B cell (primary cell): ENCODE measurements at regions not wholly inside any gene's neighbourhood (a gene's known extent, or its start where the extent isn't known, plus 50 kb on each side); places are given as distances from the start of the nearest gene placed in this dataset.

Experiments
- CTCF ChIP-seq: fragments of 200-600 bp; IDR thresholded peaks from one replicate; pipeline ENCODE4 v1.8.0; 2022; ENCODE audit warnings: antibody characterized with exemption, mild to moderate bottlenecking
- EZH2 ChIP-seq: IDR thresholded peaks from 2 replicates; pipeline ENCODE4 v1.6.1; 2012; ENCODE audit warnings: borderline replicate concordance, low read depth, mild to moderate bottlenecking, moderate library complexity, low read length; ENCODE audit not compliant: insufficient read depth, poor library complexity, severe bottlenecking

- TF ChIP-seq CTCF = no peak
- TF ChIP-seq EZH2 = no peak
These were observed 983.7 kb downstream of the GATA3 start for GRCh38 chr10:9038146-9038714.
